ENCODE measurements at regions not wholly inside any gene's neighbourhood (a gene's known extent, or its start where the extent isn't known, plus 50 kb on each side); places are given as distances from the start of the nearest gene placed in this dataset.

DNA sequence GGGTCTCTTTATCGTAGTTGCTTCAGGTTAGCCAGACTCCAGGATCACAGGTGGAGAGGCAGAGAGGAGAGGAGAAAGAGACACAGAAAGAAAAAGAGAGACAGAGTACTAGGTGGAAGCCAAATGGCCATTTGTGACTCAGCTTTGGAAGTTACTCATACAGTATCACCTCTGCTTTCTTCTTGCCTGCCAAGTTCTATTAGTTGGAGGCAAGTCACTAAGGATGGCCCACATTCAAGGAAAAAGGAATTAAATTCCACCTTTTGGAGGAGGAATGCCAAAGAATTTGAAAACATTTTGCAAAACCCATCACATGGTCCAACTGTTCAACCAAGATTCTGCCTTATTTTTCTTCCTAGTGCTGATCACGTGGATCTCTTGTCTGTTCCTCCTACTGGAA, 291.1 kb downstream of the CHL1 start:
- TF ChIP-seq CTCF (IDR thresholded peaks at IDR 0.05; ENCODE audit: insufficient read depth, low read length, poor library complexity, severe bottlenecking) (no peak), EZH2phosphoT487 (conservative IDR thresholded peaks at IDR 0.05; ENCODE audit: low read length) (no peak)
